ENCODE measurements at regions not wholly inside any gene's neighbourhood (a gene's known extent, or its start where the extent isn't known, plus 50 kb on each side); places are given as distances from the start of the nearest gene placed in this dataset.

- no peak overlapping the region for H3K9ac ChIP-seq (ENCODE audit: low read length)
- H3K4me3 ChIP-seq (ENCODE audit: low read length) = no peak overlapping the region
- no peaks in the 10 kb centered on the region for H3K27me3 ChIP-seq (ENCODE audit: insufficient read depth, low read depth, low read length)
- no peaks in the 10 kb centered on the region for H3K9me2 ChIP-seq (ENCODE audit: insufficient read depth, low read length)
- no peaks in the 10 kb centered on the region for H3K9me3 ChIP-seq (ENCODE audit: low read length)
- no peaks in the 10 kb centered on the region for H3K79me2 ChIP-seq (replicated peaks; ENCODE audit: insufficient read depth, low read length)
- H3K27ac ChIP-seq (ENCODE audit: low read length) = no peak overlapping the region
- no peak overlapping the region for H3K4me2 ChIP-seq (ENCODE audit: low read length)
- no peaks in the 10 kb centered on the region for H3F3A ChIP-seq (ENCODE audit: insufficient read depth, low read length, poor library complexity, severe bottlenecking)
- H3K36me3 ChIP-seq (ENCODE audit: insufficient read depth, low read length) = no peaks in the 10 kb centered on the region
- no peaks in the 10 kb centered on the region for H4K20me1 ChIP-seq (ENCODE audit: insufficient read depth)
- H2AFZ ChIP-seq (ENCODE audit: low read depth, low read length) = no peak overlapping the region
- TF ChIP-seq EZH2 (IDR thresholded peaks at IDR 0.05; ENCODE audit: borderline replicate concordance, insufficient read depth, low read length, poor library complexity, severe bottlenecking) = no peak
- TF ChIP-seq TAF1 (IDR thresholded peaks at IDR 0.05; ENCODE audit: low read depth) = no peak
- TF ChIP-seq REST (IDR thresholded peaks at IDR 0.05; ENCODE audit: borderline replicate concordance) = no peak
- no peak for TF ChIP-seq EP300 (conservative IDR thresholded peaks at IDR 0.05; ENCODE audit: poor library complexity, severe bottlenecking)
- TF ChIP-seq RAD21 (conservative IDR thresholded peaks at IDR 0.05) = no peak
- TF ChIP-seq POLR2AphosphoS5 (IDR thresholded peaks at IDR 0.05) = no peak
- TF ChIP-seq MXI1 (conservative IDR thresholded peaks at IDR 0.05; ENCODE audit: poor library complexity, severe bottlenecking) = no peak
- TF ChIP-seq SMC3 (conservative IDR thresholded peaks at IDR 0.05; ENCODE audit: poor library complexity) = no peak
- TF ChIP-seq CTCF (IDR thresholded peaks at IDR 0.05; ENCODE audit: poor library complexity, severe bottlenecking) = no peak
These were observed 615.1 kb downstream of the ANKRD50 start for GRCh38 chr4:124097447-124097846.

GRCh38 chr4:124104101-124104500 lies 608.4 kb downstream of the ANKRD50 start:
- no peaks in the 10 kb centered on the region for H3K79me2 ChIP-seq (replicated peaks; ENCODE audit: insufficient read depth, low read length)
- H3K9me3 ChIP-seq (ENCODE audit: low read length) = no peaks in the 10 kb centered on the region
- H3K4me3 ChIP-seq (ENCODE audit: low read length) = no peak overlapping the region
- no peak overlapping the region for H3K9ac ChIP-seq (ENCODE audit: low read length)
- TF ChIP-seq EZH2 (IDR thresholded peaks at IDR 0.05; ENCODE audit: borderline replicate concordance, insufficient read depth, low read length, poor library complexity, severe bottlenecking) (no peak), TAF1 (IDR thresholded peaks at IDR 0.05; ENCODE audit: low read depth) (no peak), MXI1 (conservative IDR thresholded peaks at IDR 0.05; ENCODE audit: poor library complexity, severe bottlenecking) (no peak), SMC3 (conservative IDR thresholded peaks at IDR 0.05; ENCODE audit: poor library complexity) (no peak), REST (IDR thresholded peaks at IDR 0.05; ENCODE audit: borderline replicate concordance) (no peak)
- no peaks in the 10 kb centered on the region for H4K20me1 ChIP-seq (ENCODE audit: insufficient read depth)
- H3K27me3 ChIP-seq (ENCODE audit: insufficient read depth, low read depth, low read length) = no peaks in the 10 kb centered on the region
- H2AFZ ChIP-seq (ENCODE audit: low read depth, low read length) = no peak overlapping the region
- H3K9me2 ChIP-seq (ENCODE audit: insufficient read depth, low read length) = no peaks in the 10 kb centered on the region
- no peak overlapping the region for H3K4me2 ChIP-seq (ENCODE audit: low read length)
- H3F3A ChIP-seq (ENCODE audit: insufficient read depth, low read length, poor library complexity, severe bottlenecking) = no peaks in the 10 kb centered on the region
- H3K36me3 ChIP-seq (ENCODE audit: insufficient read depth, low read length) = no peaks in the 10 kb centered on the region
- no peak overlapping the region for H3K27ac ChIP-seq (ENCODE audit: low read length)

All from neural cell (in vitro differentiated cells).